ENCODE measurements at regions not wholly inside any gene's neighbourhood (a gene's known extent, or its start where the extent isn't known, plus 50 kb on each side); places are given as distances from the start of the nearest gene placed in this dataset.

GRCh38 chr13:37406031-37406430 lies 192.5 kb downstream of the POSTN start:
- no peak overlapping the region for H3K27ac ChIP-seq
- H3K27me3 ChIP-seq: no peaks in the 10 kb centered on the region
- H3K4me1 ChIP-seq: no peaks in the 10 kb centered on the region
- no peaks in the 10 kb centered on the region for H4K20me1 ChIP-seq
- H3K4me2 ChIP-seq: no peak overlapping the region
- H3K4me3 ChIP-seq: no peak overlapping the region
- H3K36me3 ChIP-seq: no peaks in the 10 kb centered on the region
- H3K9ac ChIP-seq: no peak overlapping the region
- no peaks in the 10 kb centered on the region for H3K9me3 ChIP-seq (replicated peaks in 1 of 11)
- no peak for TF ChIP-seq Cebpa-rat (IDR thresholded peaks at IDR 0.05)

- Histone ChIP-seq H3K9me3 (replicated peaks in 1 of 11) (no peaks in the 10 kb centered on the region), H3K4me2 (no peak overlapping the region), H3K27ac (no peak overlapping the region), H3K9ac (no peak overlapping the region), H4K20me1 (no peaks in the 10 kb centered on the region), H3K4me3 (no peak overlapping the region), H3K36me3 (no peaks in the 10 kb centered on the region), H3K4me1 (no peaks in the 10 kb centered on the region), H3K27me3 (no peaks in the 10 kb centered on the region)
- TF ChIP-seq Cebpa-rat (IDR thresholded peaks at IDR 0.05): no peak
Measured at GRCh38 chr13:37403776-37404527, 194.6 kb downstream of the POSTN start.

GRCh38 chr13:37401721-37402120 lies 196.8 kb downstream of the POSTN start:
- H3K4me1 ChIP-seq: no peaks in the 10 kb centered on the region
- H4K20me1 ChIP-seq: no peaks in the 10 kb centered on the region
- TF ChIP-seq Cebpa-rat (IDR thresholded peaks at IDR 0.05): no peak
- no peaks in the 10 kb centered on the region for H3K27me3 ChIP-seq
- no peak overlapping the region for H3K4me3 ChIP-seq
- H3K36me3 ChIP-seq: no peaks in the 10 kb centered on the region
- no peak overlapping the region for H3K9ac ChIP-seq
- H3K4me2 ChIP-seq: no peak overlapping the region
- no peaks in the 10 kb centered on the region for H3K9me3 ChIP-seq (replicated peaks in 1 of 11)
- no peak overlapping the region for H3K27ac ChIP-seq

GRCh38 chr13:37397535-37397934 lies 201.0 kb downstream of the POSTN start:
- Histone ChIP-seq H3K27me3 (no peaks in the 10 kb centered on the region), H3K4me3 (no peak overlapping the region), H4K20me1 (no peaks in the 10 kb centered on the region), H3K9me3 (replicated peaks in 1 of 11) (no peaks in the 10 kb centered on the region), H3K36me3 (no peaks in the 10 kb centered on the region), H3K4me1 (no peaks in the 10 kb centered on the region), H3K27ac (no peak overlapping the region), H3K4me2 (no peak overlapping the region), H3K9ac (no peak overlapping the region)
- no peak for TF ChIP-seq Cebpa-rat (IDR thresholded peaks at IDR 0.05)

GRCh38 chr13:37395544-37395943 lies 203.0 kb downstream of the POSTN start:
- H4K20me1 ChIP-seq: no peaks in the 10 kb centered on the region
- no peak for TF ChIP-seq Cebpa-rat (IDR thresholded peaks at IDR 0.05)
- H3K4me1 ChIP-seq: no peaks in the 10 kb centered on the region
- H3K27me3 ChIP-seq: no peaks in the 10 kb centered on the region
- H3K36me3 ChIP-seq: no peaks in the 10 kb centered on the region
- H3K4me2 ChIP-seq: no peak overlapping the region
- no peaks in the 10 kb centered on the region for H3K9me3 ChIP-seq (replicated peaks in 1 of 11)
- H3K27ac ChIP-seq: no peak overlapping the region
- no peak overlapping the region for H3K4me3 ChIP-seq
- no peak overlapping the region for H3K9ac ChIP-seq

- no peak overlapping the region for H3K27ac ChIP-seq
- TF ChIP-seq Cebpa-rat (IDR thresholded peaks at IDR 0.05): no peak
- H3K36me3 ChIP-seq: no peaks in the 10 kb centered on the region
- no peaks in the 10 kb centered on the region for H3K9me3 ChIP-seq (replicated peaks in 1 of 11)
- no peak overlapping the region for H3K4me3 ChIP-seq
- H3K4me1 ChIP-seq: no peaks in the 10 kb centered on the region
- H4K20me1 ChIP-seq: no peaks in the 10 kb centered on the region
- no peak overlapping the region for H3K4me2 ChIP-seq
- no peaks in the 10 kb centered on the region for H3K27me3 ChIP-seq
- no peak overlapping the region for H3K9ac ChIP-seq
Measured at GRCh38 chr13:37392389-37392788, 206.2 kb downstream of the POSTN start.

- Histone ChIP-seq H3K4me2 (no peak overlapping the region), H3K4me3 (no peak overlapping the region), H3K27ac (no peak overlapping the region), H4K20me1 (no peaks in the 10 kb centered on the region), H3K9me3 (replicated peaks in 1 of 11) (no peaks in the 10 kb centered on the region), H3K27me3 (no peaks in the 10 kb centered on the region), H3K9ac (no peak overlapping the region), H3K36me3 (no peaks in the 10 kb centered on the region), H3K4me1 (no peaks in the 10 kb centered on the region)
- TF ChIP-seq Cebpa-rat (IDR thresholded peaks at IDR 0.05): no peak
Measured at GRCh38 chr13:37390735-37391134, 207.8 kb downstream of the POSTN start.

- Histone ChIP-seq H3K36me3 (no peaks in the 10 kb centered on the region), H4K20me1 (no peaks in the 10 kb centered on the region), H3K9ac (no peak overlapping the region), H3K4me2 (no peak overlapping the region), H3K27me3 (no peaks in the 10 kb centered on the region), H3K27ac (no peak overlapping the region), H3K9me3 (replicated peaks in 1 of 11) (no peaks in the 10 kb centered on the region), H3K4me1 (no peaks in the 10 kb centered on the region), H3K4me3 (no peak overlapping the region)
- TF ChIP-seq Cebpa-rat (IDR thresholded peaks at IDR 0.05): no peak
Measured at GRCh38 chr13:37385956-37386670, 212.5 kb downstream of the POSTN start.

- H3K36me3 ChIP-seq: no peaks in the 10 kb centered on the region
- H3K4me2 ChIP-seq: no peak overlapping the region
- TF ChIP-seq Cebpa-rat (IDR thresholded peaks at IDR 0.05): no peak
- H3K27me3 ChIP-seq: no peaks in the 10 kb centered on the region
- H4K20me1 ChIP-seq: no peaks in the 10 kb centered on the region
- no peak overlapping the region for H3K27ac ChIP-seq
- no peaks in the 10 kb centered on the region for H3K4me1 ChIP-seq
- no peak overlapping the region for H3K9ac ChIP-seq
- H3K9me3 ChIP-seq (replicated peaks in 1 of 11): no peaks in the 10 kb centered on the region
- H3K4me3 ChIP-seq: no peak overlapping the region
Measured at GRCh38 chr13:37385248-37385647, 213.3 kb downstream of the POSTN start.

- no peak for TF ChIP-seq Cebpa-rat (IDR thresholded peaks at IDR 0.05)
- H4K20me1 ChIP-seq: no peaks in the 10 kb centered on the region
- H3K27me3 ChIP-seq: no peaks in the 10 kb centered on the region
- no peaks in the 10 kb centered on the region for H3K36me3 ChIP-seq
- no peak overlapping the region for H3K9ac ChIP-seq
- H3K27ac ChIP-seq: no peak overlapping the region
- no peak overlapping the region for H3K4me2 ChIP-seq
- H3K4me1 ChIP-seq: no peaks in the 10 kb centered on the region
- H3K4me3 ChIP-seq: no peak overlapping the region
- H3K9me3 ChIP-seq (replicated peaks in 1 of 11): no peaks in the 10 kb centered on the region
Measured at GRCh38 chr13:37383856-37384370, 214.7 kb downstream of the POSTN start.

Data from BLaER1 treated with 17β-estradiol and CSF1 and Interleukin-3, amounts not matched to agents 10 nM and 100 nM (cell line).